GM19372 (cell line): ENCODE measurements at regions not wholly inside any gene's neighbourhood (a gene's known extent, or its start where the extent isn't known, plus 50 kb on each side); places are given as distances from the start of the nearest gene placed in this dataset.
A peak's percentile ranks its signal among the peaks of the same experiment; 100 is the strongest.

Source experiments
- ATAC-seq: cut with Tn5 transposase; IDR thresholded peaks from one replicate; pipeline ENCODE4 v1.9.1; 2021; ENCODE audit warnings: mild to moderate bottlenecking, low read depth, moderate library complexity; ENCODE audit not compliant: unreplicated experiment

GRCh38 chr14:31943217-31943799, 133.8 kb upstream of the ARHGAP5 start:
- ATAC-seq = no peak

GRCh38 chr14:31943861-31944255, 133.2 kb upstream of the ARHGAP5 start:
- ATAC-seq = no peak

GRCh38 chr14:31944256-31945073, 132.6 kb upstream of the ARHGAP5 start:
- ATAC-seq = no peak

- peak; percentile 71 for ATAC-seq
Measured at GRCh38 chr14:31945074-31945613, 132.0 kb upstream of the ARHGAP5 start.

GRCh38 chr14:31945701-31946100, 131.4 kb upstream of the ARHGAP5 start:
- no peak for ATAC-seq

GRCh38 chr14:31947076-31947475, 130.0 kb upstream of the ARHGAP5 start:
- no peak for ATAC-seq

GRCh38 chr14:31947680-31948595, 129.2 kb upstream of the ARHGAP5 start:
- no peak for ATAC-seq

- ATAC-seq = no peak
Measured at GRCh38 chr14:31949709-31950108, 127.4 kb upstream of the ARHGAP5 start.

GRCh38 chr14:31950331-31950730, 126.8 kb upstream of the ARHGAP5 start:
- no peak for ATAC-seq

- no peak for ATAC-seq
Measured at GRCh38 chr14:31950764-31951637, 126.1 kb upstream of the ARHGAP5 start.

GRCh38 chr14:31951638-31951964, 125.5 kb upstream of the ARHGAP5 start:
- no peak for ATAC-seq

GRCh38 chr14:31952573-31952972, 124.5 kb upstream of the ARHGAP5 start:
- ATAC-seq = no peak

- ATAC-seq = no peak
Measured at GRCh38 chr14:31953210-31953609, 123.9 kb upstream of the ARHGAP5 start.

- no peak for ATAC-seq
Measured at GRCh38 chr14:31954991-31955390, 122.1 kb upstream of the ARHGAP5 start.

GRCh38 chr14:31955936-31956579, 121.0 kb upstream of the ARHGAP5 start:
- no peak for ATAC-seq

- no peak for ATAC-seq
Measured at GRCh38 chr14:31957565-31957964, 119.5 kb upstream of the ARHGAP5 start.

GRCh38 chr14:31960039-31960438, 117.1 kb upstream of the ARHGAP5 start:
- no peak for ATAC-seq

GRCh38 chr14:31961896-31962295, 115.2 kb upstream of the ARHGAP5 start:
- no peak for ATAC-seq

GRCh38 chr14:31962920-31963319, 114.2 kb upstream of the ARHGAP5 start:
- no peak for ATAC-seq

- no peak for ATAC-seq
Measured at GRCh38 chr14:31963587-31963986, 113.5 kb upstream of the ARHGAP5 start.
